GM12878 (cell line): ENCODE measurements at regions not wholly inside any gene's neighbourhood (a gene's known extent, or its start where the extent isn't known, plus 50 kb on each side); places are given as distances from the start of the nearest gene placed in this dataset.

Source experiments
- ATAC-seq: fragments of 200-7000 bp; cut with Tn5 transposase; 3 replicates; pipeline ENCODE4 v1.9.1; 2020; ENCODE audit warnings: mild to moderate bottlenecking, moderate library complexity
- BruUV-seq: library from RNA; stranded (reverse); fragments of 400-500 nt; replicated peaks from 2 replicates; lab custom pipeline; 2021; lab: Mats Ljungman, UMichigan
- CTCF ChIA-PET: fragments of 300-600 bp; sonication (Branson Sonifier 250); formaldehyde crosslinking; extraction: SDS; loops from one replicate; lab custom pipeline; 2021; ENCODE audit warnings: inconsistent platforms; lab: Yijun Ruan, JAX
- POLR2A ChIA-PET: fragments of 350-600 bp; formaldehyde crosslinking; extraction: SDS; loops from one replicate; lab custom pipeline; 2021; ENCODE audit warnings: inconsistent platforms; lab: Charles Lee
- RAD21 ChIA-PET: fragments of 300-600 bp; sonication (Branson Sonifier 250); formaldehyde crosslinking; loops from one replicate; lab custom pipeline; 2023; ENCODE audit warnings: antibody characterized with exemption; ENCODE audit not compliant: unreplicated experiment; lab: Charles Lee
- SMC1A ChIA-PET: fragments of 300-600 bp; sonication (Branson Sonifier 250); formaldehyde crosslinking; loops from one replicate; lab custom pipeline; 2023; ENCODE audit not compliant: unreplicated experiment, uncharacterized antibody; lab: Charles Lee
- DNase-seq: peaks from one replicate; pipeline ENCODE4 v3.0.0-alpha.2; 2011; ENCODE audit warnings: low read depth, low spot score
- FAIRE-seq: peaks from 3 replicates; lab custom pipeline; 2011; peaks lifted over from hg19 to GRCh38; lab: Jason Lieb, UNC
- H2AFZ ChIP-seq: 2 replicates; pipeline ENCODE4 v1.6.0; 2011; ENCODE audit warnings: low read depth, low read length, control low read depth; ENCODE audit not compliant: control insufficient read depth
- H3K27ac ChIP-seq: 2 replicates; pipeline ENCODE4 v1.5.1; 2011; ENCODE audit warnings: control low read depth; ENCODE audit not compliant: control insufficient read depth, insufficient read depth
- H3K27me3 ChIP-seq, 2 experiments: replicated peaks in 1 of 2; 2 replicates each; pipeline versions ENCODE4 v1.6.0 to v1.6.1; 2011; ENCODE audit warnings: low read length in 1 of 2; ENCODE audit not compliant: control insufficient read depth in 2 of 2, insufficient read depth in 2 of 2
- H3K36me3 ChIP-seq, 2 experiments: 2 replicates each; pipeline ENCODE4 v1.5.1; 2011; ENCODE audit warnings: low read length in 1 of 2; ENCODE audit not compliant: control insufficient read depth in 2 of 2, insufficient read depth in 2 of 2
- H3K4me1 ChIP-seq: 2 replicates; pipeline ENCODE4 v1.6.1; 2011; ENCODE audit warnings: mild to moderate bottlenecking, low read length, moderate library complexity, mixed read lengths; ENCODE audit not compliant: control insufficient read depth, insufficient read depth
- H3K4me2 ChIP-seq: 2 replicates; pipeline ENCODE4 v1.6.0; 2011; ENCODE audit warnings: control low read depth; ENCODE audit not compliant: control insufficient read depth, insufficient read depth
- H3K4me3 ChIP-seq: fragments of 200-600 bp; sonication (generic); 2 replicates; pipeline ENCODE4 v1.5.1; 2016
- H3K79me2 ChIP-seq: 2 replicates; pipeline ENCODE4 v1.6.0; 2011; ENCODE audit warnings: low read length; ENCODE audit not compliant: control insufficient read depth, insufficient read depth
- H3K9ac ChIP-seq: 2 replicates; pipeline ENCODE4 v1.8.0; 2011; ENCODE audit warnings: low read length, control low read depth, mixed read lengths; ENCODE audit not compliant: control insufficient read depth, insufficient read depth
- H3K9me3 ChIP-seq: replicated peaks from 3 replicates; pipeline ENCODE4 v1.5.1; 2011; ENCODE audit warnings: mild to moderate bottlenecking, low read length; ENCODE audit not compliant: control insufficient read depth, insufficient read depth
- H4K20me1 ChIP-seq: 2 replicates; pipeline ENCODE4 v1.6.0; 2011; ENCODE audit not compliant: control insufficient read depth, insufficient read depth
- CTCF ChIP-seq, 3 experiments: IDR thresholded peaks in 2 of 3; conservative IDR thresholded peaks in 1 of 3; 2 replicates each; pipeline ENCODE4 v1.5.1; 2011; ENCODE audit warnings: low read depth in 3 of 3, low read length in 3 of 3, mild to moderate bottlenecking in 3 of 3, control low read depth in 2 of 3, moderate library complexity in 2 of 3, inconsistent platforms in 1 of 3, mixed read lengths in 1 of 3; ENCODE audit not compliant: control insufficient read depth in 2 of 3, insufficient read depth in 1 of 3; ENCODE audit errors: extremely low read depth in 1 of 3
- HDGF ChIP-seq: fragments of 450-650 bp; IDR thresholded peaks from 2 replicates; pipeline ENCODE4 v1.6.1; 2016; ENCODE audit warnings: antibody characterized with exemption
- MEF2B ChIP-seq: fragments of 450-650 bp; IDR thresholded peaks from 2 replicates; pipeline ENCODE4 v1.6.1; 2018; ENCODE audit warnings: mild to moderate bottlenecking, moderate library complexity; ENCODE audit not compliant: partially characterized antibody, poor library complexity, severe bottlenecking
- NKRF ChIP-seq: fragments of 450-650 bp; conservative IDR thresholded peaks from 2 replicates; pipeline ENCODE4 v1.6.1; 2017; ENCODE audit warnings: mild to moderate bottlenecking, moderate library complexity
- SIX5 ChIP-seq: IDR thresholded peaks from 2 replicates; pipeline ENCODE4 v1.6.1; 2011; ENCODE audit warnings: mild to moderate bottlenecking, low read depth, low read length, moderate library complexity; ENCODE audit not compliant: severe bottlenecking
- ZNF622 ChIP-seq: fragments of 450-650 bp; IDR thresholded peaks from 2 replicates; pipeline ENCODE4 v1.6.1; 2017; ENCODE audit warnings: mild to moderate bottlenecking, inconsistent platforms
- WGBS: methylation state at CpG from one replicate; pipeline ENCODE4 v1.1.6; 2016; ENCODE audit warnings: low lambda C conversion rate; ENCODE audit not compliant: insufficient replicate concordance, insufficient coverage; ENCODE audit errors: missing lambda C conversion rate; 5-methylcytosine and 5-hydroxymethylcytosine counted together
- in situ Hi-C: fragments of 300-500 bp; cut with MboI; formaldehyde crosslinking; loops from 9 replicates; pipeline ENCODE4 v1.14.3; 2018; ENCODE audit warnings: mixed read lengths
- intact Hi-C: fragments of 100-400 bp; cut with micrococcal nuclease; formaldehyde crosslinking; loops from one replicate; pipeline ENCODE4 v1.14.2; 2022; ENCODE audit not compliant: unreplicated experiment

- in situ Hi-C loops, result no loop called here
- H3K27ac ChIP-seq, result no peak overlapping the region
- H3K36me3 ChIP-seq, result no peaks in the 10 kb centered on the region
- FAIRE-seq, result no peak
- SMC1A ChIA-PET, result interaction anchor here (0.6 kb wide), 1 partner anchor 183 kb away, joined by 3 read pairs; no protein-coding TSS in a partner anchor
- TF ChIP-seq CTCF (IDR thresholded peaks at IDR 0.05 in 2 of 3, conservative IDR thresholded peaks at IDR 0.05 in 1 of 3; ENCODE audit: control insufficient read depth in 2 of 3, extremely low read depth in 1 of 3, insufficient read depth in 1 of 3, low read depth in 3 of 3, low read length in 3 of 3) (no peak), SIX5 (no peak)
- no peaks in the 10 kb centered on the region for H3K79me2 ChIP-seq
- H3K4me3 ChIP-seq, result no peak overlapping the region
- H2AFZ ChIP-seq, result no peak overlapping the region
- 6% methylated on average over 1 of the region's 1 CpG for WGBS
- DNase-seq, result no peak
- no peak overlapping the region for H3K9ac ChIP-seq
- BruUV-seq, result no TSS peak
- no peaks in the 10 kb centered on the region for H3K27me3 ChIP-seq
- no peaks in the 10 kb centered on the region for H3K9me3 ChIP-seq
- RAD21 ChIA-PET, result no interaction called here
- intact Hi-C loops, result no loop called here
- no peak overlapping the region for H3K4me2 ChIP-seq
- H3K4me1 ChIP-seq, result no peaks in the 10 kb centered on the region
- no peaks in the 10 kb centered on the region for H4K20me1 ChIP-seq
- no peak for ATAC-seq
- POLR2A ChIA-PET, result no interaction called here
- CTCF ChIA-PET, result no interaction called here
Observed at GRCh38 chrX:131202766-131203165, 86.3 kb downstream of the IGSF1 start.

GRCh38 chrX:131201986-131202385, 87.1 kb downstream of the IGSF1 start:
- intact Hi-C loops, result no loop called here
- ChIA-PET CTCF (no interaction called here), SMC1A (interaction anchor here (0.6 kb wide), 1 partner anchor 8 kb away, joined by 3 read pairs; no protein-coding TSS in a partner anchor), RAD21 (no interaction called here), POLR2A (no interaction called here)
- DNase-seq, result no peak
- ATAC-seq, result no peak
- in situ Hi-C loops, result no loop called here
- Histone ChIP-seq H3K27ac (no peak overlapping the region), H3K9ac (no peak overlapping the region), H4K20me1 (no peaks in the 10 kb centered on the region), H3K4me3 (no peak overlapping the region), H3K4me1 (no peaks in the 10 kb centered on the region), H3K4me2 (no peak overlapping the region), H3K9me3 (no peaks in the 10 kb centered on the region), H3K36me3 (no peaks in the 10 kb centered on the region), H2AFZ (no peak overlapping the region), H3K79me2 (no peaks in the 10 kb centered on the region), H3K27me3 (no peaks in the 10 kb centered on the region)
- TF ChIP-seq NKRF (no peak), ZNF622 (no peak), MEF2B (no peak), HDGF (no peak)
- WGBS, result 0% methylated on average over 1 of the region's 1 CpG
- BruUV-seq, result no TSS peak
- FAIRE-seq, result no peak
